ENCODE measurements at regions not wholly inside any gene's neighbourhood (a gene's known extent, or its start where the extent isn't known, plus 50 kb on each side); places are given as distances from the start of the nearest gene placed in this dataset.

DNA sequence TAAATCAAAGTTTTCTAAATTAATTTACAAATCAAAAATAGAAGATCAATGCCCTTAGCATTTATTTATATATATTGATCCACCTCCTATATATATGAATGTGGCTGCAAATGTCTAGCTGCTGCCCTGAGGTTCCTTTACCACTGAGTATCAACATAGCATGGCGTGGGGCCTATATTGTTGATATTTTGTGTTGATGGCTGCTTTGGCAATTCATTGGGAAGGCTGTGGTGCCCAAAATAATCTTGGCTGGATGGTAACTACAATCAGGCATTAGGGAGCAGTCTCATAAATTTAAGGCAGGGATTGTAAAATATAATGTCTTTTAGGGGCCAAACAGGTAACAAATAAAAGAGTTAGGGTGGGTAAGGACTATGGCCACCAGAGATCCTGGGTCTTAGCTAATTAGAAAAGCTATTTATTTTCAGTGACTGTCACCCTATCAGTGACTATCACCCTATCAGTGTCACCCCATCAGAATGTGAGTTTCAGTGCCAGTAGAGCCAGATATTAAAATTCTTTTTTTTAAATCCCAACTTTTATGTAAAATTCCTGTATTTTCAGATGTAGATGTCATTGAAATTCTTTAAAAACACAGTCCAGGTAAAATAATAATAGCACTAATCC is 190.7 kb upstream of the PCSK5 start:
- DNase-seq (ENCODE audit: low read depth) = no peak
- TF ChIP-seq CTCF (IDR thresholded peaks at IDR 0.05; ENCODE audit: low read length, missing control alignments) = no peak
- no peak overlapping the region for H3K4me3 ChIP-seq (replicated peaks; ENCODE audit: low read depth, low read length)

DNA sequence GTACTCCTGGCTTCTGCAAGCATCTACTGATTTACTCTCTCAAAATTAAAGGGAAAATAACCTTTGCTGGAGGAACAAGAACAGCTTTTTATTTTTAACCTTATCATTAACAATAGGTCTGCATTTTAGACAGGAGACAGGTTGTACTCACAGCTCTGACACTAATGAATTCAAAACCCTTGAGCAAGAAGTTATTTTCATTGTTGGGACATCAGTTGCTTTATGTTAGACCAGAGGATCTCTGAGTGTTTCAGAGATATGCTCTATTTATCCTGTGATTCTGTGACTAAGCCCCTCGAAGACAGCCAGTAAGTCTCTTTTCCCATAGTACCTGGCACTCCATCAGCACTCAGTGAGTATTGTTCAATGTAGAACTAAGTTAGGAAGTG is 190.2 kb upstream of the PCSK5 start:
- DNase-seq (ENCODE audit: low read depth) = no peak
- TF ChIP-seq CTCF (IDR thresholded peaks at IDR 0.05; ENCODE audit: low read length, missing control alignments) = no peak
- no peak overlapping the region for H3K4me3 ChIP-seq (replicated peaks; ENCODE audit: low read depth, low read length)

- H3K4me3 ChIP-seq (replicated peaks; ENCODE audit: low read depth, low read length) = no peak overlapping the region
- no peak for TF ChIP-seq CTCF (IDR thresholded peaks at IDR 0.05; ENCODE audit: low read length, missing control alignments)
- DNase-seq (ENCODE audit: low read depth) = no peak
Measured at GRCh38 chr9:75707191-75707590, 183.3 kb upstream of the PCSK5 start.

DNA sequence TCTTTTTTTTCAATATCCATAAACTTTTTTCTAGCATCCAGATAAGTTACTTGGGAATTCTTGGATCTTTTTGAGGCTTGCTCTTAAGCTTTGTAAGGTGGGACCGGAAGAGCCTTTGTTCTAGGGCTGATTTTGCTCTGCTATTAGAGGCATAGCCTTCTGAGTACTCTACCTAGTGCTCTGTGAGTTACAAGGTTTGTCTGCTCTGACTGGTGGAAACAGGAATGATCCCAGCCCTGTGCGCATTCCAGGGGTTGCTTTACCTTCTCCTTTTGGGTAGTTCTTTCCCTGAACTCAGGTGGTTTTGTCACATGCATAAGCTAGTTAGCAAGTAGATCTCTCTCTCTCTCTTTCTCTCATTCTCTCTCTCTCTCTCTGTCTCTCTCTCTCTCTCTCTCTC is 180.8 kb upstream of the PCSK5 start:
- no peak for DNase-seq (ENCODE audit: low read depth)
- TF ChIP-seq CTCF (IDR thresholded peaks at IDR 0.05; ENCODE audit: low read length, missing control alignments) = no peak
- no peak overlapping the region for H3K4me3 ChIP-seq (replicated peaks; ENCODE audit: low read depth, low read length)

GRCh38 chr9:75712700-75713099 is 177.8 kb upstream of the PCSK5 start:
- no peak overlapping the region for H3K4me3 ChIP-seq (replicated peaks; ENCODE audit: low read depth, low read length)
- TF ChIP-seq CTCF (IDR thresholded peaks at IDR 0.05; ENCODE audit: low read length, missing control alignments) = no peak
- DNase-seq (ENCODE audit: low read depth) = no peak

- DNase-seq (ENCODE audit: low read depth) = no peak
- H3K4me3 ChIP-seq (replicated peaks; ENCODE audit: low read depth, low read length) = no peak overlapping the region
- no peak for TF ChIP-seq CTCF (IDR thresholded peaks at IDR 0.05; ENCODE audit: low read length, missing control alignments)
Measured at GRCh38 chr9:75713335-75713734, 177.1 kb upstream of the PCSK5 start.

GRCh38 chr9:75715360-75715759 is 175.1 kb upstream of the PCSK5 start:
- TF ChIP-seq CTCF (IDR thresholded peaks at IDR 0.05; ENCODE audit: low read length, missing control alignments) = no peak
- no peak overlapping the region for H3K4me3 ChIP-seq (replicated peaks; ENCODE audit: low read depth, low read length)

More at GRCh38 chr9:75715360-75715759, 175.1 kb upstream of the PCSK5 start:
- DNase-seq (ENCODE audit: low read depth) = no peak
